ENCODE measurements at regions not wholly inside any gene's neighbourhood (a gene's known extent, or its start where the extent isn't known, plus 50 kb on each side); places are given as distances from the start of the nearest gene placed in this dataset.

DNA sequence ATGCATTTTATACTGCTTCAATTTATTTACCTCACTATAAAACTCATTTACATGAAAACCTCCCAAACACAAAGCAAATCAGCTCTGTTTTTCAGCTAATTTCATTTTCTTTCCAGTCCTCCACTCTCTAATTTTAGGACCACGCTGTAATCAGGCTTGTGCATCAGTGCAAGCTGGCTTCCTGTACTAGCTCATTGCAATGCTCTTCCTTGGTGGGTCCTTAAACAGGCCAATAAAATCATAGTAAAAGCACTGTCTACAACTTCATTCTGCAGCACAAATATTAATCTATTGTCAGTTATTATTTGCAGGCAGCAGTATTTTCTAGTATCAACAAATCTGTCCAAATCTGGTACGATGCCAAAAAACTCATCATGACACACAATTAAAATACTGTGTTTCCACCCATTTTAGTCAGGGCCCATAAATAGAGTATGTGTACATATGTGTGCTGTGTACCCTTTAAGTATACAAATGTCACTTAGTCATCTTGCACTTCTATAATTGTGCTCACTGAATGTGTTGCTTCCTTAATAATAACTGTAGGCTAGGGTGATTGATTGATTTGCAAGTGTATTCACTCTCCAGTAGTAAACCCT lies 178.2 kb upstream of the HCCS start:
- Histone ChIP-seq H3K27me3 (ENCODE audit: control insufficient read depth, insufficient read depth, low read length) (no peaks in the 10 kb centered on the region), H3K4me3 (ENCODE audit: low read depth, low read length) (no peak overlapping the region), H3K36me3 (ENCODE audit: control insufficient read depth, insufficient read depth, low read length) (no peaks in the 10 kb centered on the region)
- TF ChIP-seq, protein P1, sequence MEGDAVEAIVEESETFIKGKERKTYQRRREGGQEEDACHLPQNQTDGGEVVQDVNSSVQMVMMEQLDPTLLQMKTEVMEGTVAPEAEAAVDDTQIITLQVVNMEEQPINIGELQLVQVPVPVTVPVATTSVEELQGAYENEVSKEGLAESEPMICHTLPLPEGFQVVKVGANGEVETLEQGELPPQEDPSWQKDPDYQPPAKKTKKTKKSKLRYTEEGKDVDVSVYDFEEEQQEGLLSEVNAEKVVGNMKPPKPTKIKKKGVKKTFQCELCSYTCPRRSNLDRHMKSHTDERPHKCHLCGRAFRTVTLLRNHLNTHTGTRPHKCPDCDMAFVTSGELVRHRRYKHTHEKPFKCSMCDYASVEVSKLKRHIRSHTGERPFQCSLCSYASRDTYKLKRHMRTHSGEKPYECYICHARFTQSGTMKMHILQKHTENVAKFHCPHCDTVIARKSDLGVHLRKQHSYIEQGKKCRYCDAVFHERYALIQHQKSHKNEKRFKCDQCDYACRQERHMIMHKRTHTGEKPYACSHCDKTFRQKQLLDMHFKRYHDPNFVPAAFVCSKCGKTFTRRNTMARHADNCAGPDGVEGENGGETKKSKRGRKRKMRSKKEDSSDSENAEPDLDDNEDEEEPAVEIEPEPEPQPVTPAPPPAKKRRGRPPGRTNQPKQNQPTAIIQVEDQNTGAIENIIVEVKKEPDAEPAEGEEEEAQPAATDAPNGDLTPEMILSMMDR (IDR thresholded peaks at IDR 0.05; ENCODE audit: insufficient read depth, low read depth, low read length): no peak
- ChIA-PET POLR2A (no interaction called here), CTCF (interaction anchor here (0.8 kb wide), 1 partner anchor 13 kb away, joined by 3 read pairs; no protein-coding TSS in a partner anchor)
- no peak for DNase-seq (ENCODE audit: low read depth)

DNA sequence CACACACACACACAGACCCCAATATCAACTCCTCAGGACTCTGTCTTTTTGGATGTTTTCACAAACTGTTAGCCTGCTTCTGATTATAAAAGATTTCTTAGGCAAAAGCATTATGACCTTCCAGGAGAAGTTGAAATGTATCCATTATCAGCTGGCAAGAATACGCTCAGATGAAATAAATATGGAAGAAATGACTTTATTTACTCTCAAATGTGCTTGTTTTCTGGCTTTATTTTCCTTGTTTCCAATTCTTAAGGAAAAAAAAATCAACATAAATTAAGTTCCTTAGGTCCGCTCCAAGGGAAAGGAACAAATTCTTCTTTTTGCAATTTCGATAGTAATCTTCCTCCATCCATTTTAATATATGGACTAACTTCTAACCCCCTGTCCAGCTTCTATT lies 175.6 kb upstream of the HCCS start:
- ChIA-PET CTCF (no interaction called here), POLR2A (no interaction called here)
- no peaks in the 10 kb centered on the region for H3K36me3 ChIP-seq (ENCODE audit: control insufficient read depth, insufficient read depth, low read length)
- H3K4me3 ChIP-seq (ENCODE audit: low read depth, low read length): no peak overlapping the region
- H3K27me3 ChIP-seq (ENCODE audit: control insufficient read depth, insufficient read depth, low read length): no peaks in the 10 kb centered on the region
- DNase-seq (ENCODE audit: low read depth): no peak
- TF ChIP-seq, protein P1 (IDR thresholded peaks at IDR 0.05; ENCODE audit: insufficient read depth, low read depth, low read length): no peak

DNA sequence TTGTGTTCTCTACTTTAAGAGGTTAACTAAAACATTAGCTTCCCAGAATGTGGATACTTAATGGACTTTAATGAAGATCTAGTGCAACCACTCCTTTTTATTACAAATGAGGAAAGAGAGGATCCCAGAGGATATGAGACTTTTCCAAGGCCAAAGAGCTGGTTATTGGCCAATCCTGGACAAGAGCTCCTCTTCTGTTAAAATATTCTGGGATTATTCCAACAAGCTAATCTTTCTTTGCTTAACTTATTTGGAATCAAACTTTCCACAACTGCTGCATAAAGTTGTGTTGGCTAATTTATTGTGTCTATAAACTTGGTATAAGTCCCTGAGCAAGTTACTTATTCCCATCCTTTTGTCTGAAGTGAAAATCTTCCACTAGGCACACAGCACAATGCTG lies 174.2 kb upstream of the HCCS start:
- POLR2A ChIA-PET: no interaction called here

DNA sequence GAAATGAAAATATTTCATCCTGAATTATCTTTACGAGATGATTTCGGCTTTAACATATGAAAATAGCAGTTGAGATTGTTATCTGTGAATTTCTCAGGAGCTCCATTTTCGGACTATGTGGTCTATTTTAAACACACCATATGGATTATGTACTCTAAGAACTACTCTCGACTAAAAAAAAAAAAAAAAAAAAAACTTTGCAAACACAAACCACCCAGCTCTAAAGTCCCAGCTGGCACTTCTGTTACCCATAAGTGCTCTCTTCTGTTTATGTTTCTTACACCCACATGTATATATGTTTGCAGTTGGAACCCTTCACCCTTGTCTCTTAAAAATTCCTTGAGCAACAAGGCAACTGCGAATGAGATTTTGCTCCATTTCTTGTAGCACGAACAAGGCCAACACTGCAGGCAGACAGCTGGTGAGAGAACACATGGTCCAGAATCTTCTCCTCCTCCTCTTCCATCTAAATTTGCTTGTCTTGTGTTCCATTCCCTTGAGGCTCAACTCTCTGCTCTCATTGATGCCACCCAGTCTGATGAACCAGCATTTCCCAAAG lies 172.7 kb upstream of the HCCS start:
- no peak overlapping the region for H3K4me3 ChIP-seq (ENCODE audit: low read depth, low read length)
- TF ChIP-seq, protein P1 (IDR thresholded peaks at IDR 0.05; ENCODE audit: insufficient read depth, low read depth, low read length): no peak
- H3K27me3 ChIP-seq (ENCODE audit: control insufficient read depth, insufficient read depth, low read length): no peaks in the 10 kb centered on the region
- ChIA-PET POLR2A (no interaction called here), CTCF (interaction anchor here (1.5 kb wide), 1 partner anchor 169 kb away, joined by 3 read pairs; no protein-coding TSS in a partner anchor)
- no peaks in the 10 kb centered on the region for H3K36me3 ChIP-seq (ENCODE audit: control insufficient read depth, insufficient read depth, low read length)
- no peak for DNase-seq (ENCODE audit: low read depth)

More for the DNA sequence above, 174.2 kb upstream of the HCCS start:
- no peak overlapping the region for H3K4me3 ChIP-seq (ENCODE audit: low read depth, low read length)
- CTCF ChIA-PET: no interaction called here
- DNase-seq (ENCODE audit: low read depth): no peak
- TF ChIP-seq, protein P1 (IDR thresholded peaks at IDR 0.05; ENCODE audit: insufficient read depth, low read depth, low read length): no peak
- H3K27me3 ChIP-seq (ENCODE audit: control insufficient read depth, insufficient read depth, low read length): no peaks in the 10 kb centered on the region
- no peaks in the 10 kb centered on the region for H3K36me3 ChIP-seq (ENCODE audit: control insufficient read depth, insufficient read depth, low read length)

DNA sequence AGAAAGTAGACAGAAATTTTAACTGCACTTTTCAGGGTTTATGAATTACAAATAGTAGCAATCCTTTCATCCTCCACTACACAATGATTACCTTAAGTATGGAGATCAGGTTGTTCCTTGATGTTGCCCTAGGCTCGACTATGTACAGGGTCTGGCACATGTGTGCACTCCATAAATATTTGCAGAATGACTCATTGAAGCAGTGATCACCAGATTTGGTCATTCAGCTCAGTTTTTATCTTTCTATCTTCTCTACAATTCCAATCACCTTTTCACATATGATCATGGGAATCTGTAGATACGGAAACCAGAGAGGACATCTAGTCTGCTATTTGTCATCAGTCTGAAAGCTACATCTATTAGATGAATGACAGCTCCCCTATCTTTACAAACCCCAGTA lies 171.7 kb upstream of the HCCS start:
- ChIA-PET CTCF (interaction anchor here (1.5 kb wide), 1 partner anchor 170 kb away, joined by 3 read pairs; no protein-coding TSS in a partner anchor), POLR2A (no interaction called here)
- Histone ChIP-seq H3K4me3 (ENCODE audit: low read depth, low read length) (no peak overlapping the region), H3K36me3 (ENCODE audit: control insufficient read depth, insufficient read depth, low read length) (no peaks in the 10 kb centered on the region), H3K27me3 (ENCODE audit: control insufficient read depth, insufficient read depth, low read length) (no peaks in the 10 kb centered on the region)
- TF ChIP-seq, protein P1 (IDR thresholded peaks at IDR 0.05; ENCODE audit: insufficient read depth, low read depth, low read length): no peak
- DNase-seq (ENCODE audit: low read depth): no peak
